SHP77 (cell line): ENCODE measurements at regions not wholly inside any gene's neighbourhood (a gene's known extent, or its start where the extent isn't known, plus 50 kb on each side); places are given as distances from the start of the nearest gene placed in this dataset.
A peak's percentile ranks its signal among the peaks of the same experiment; 100 is the strongest.

ENCODE experiments used
- DNase-seq, 2 experiments: peaks; one replicate each; lab custom pipeline; 2025; lab: John Stamatoyannopoulos, UW

DNA sequence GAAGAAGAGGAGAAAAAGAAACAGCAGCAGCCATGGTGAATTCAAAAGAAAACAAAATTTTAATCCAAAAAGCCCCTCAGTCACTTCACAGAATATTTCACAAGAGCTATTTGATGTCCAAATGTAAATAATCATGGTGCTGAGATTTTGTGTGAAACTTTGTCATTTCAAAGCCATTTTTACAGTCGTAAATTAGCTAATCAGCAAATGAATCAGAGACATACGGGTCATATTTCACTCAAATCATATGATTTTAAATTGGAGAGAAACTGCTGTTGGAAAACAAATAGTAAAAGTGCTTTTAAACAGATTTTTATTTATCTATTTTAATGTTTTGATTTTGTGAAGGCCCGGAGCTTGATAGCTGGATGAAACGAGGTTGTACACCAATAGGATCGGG is 101.4 kb upstream of the SMIM23 start:
- DNase-seq: no peak

DNA sequence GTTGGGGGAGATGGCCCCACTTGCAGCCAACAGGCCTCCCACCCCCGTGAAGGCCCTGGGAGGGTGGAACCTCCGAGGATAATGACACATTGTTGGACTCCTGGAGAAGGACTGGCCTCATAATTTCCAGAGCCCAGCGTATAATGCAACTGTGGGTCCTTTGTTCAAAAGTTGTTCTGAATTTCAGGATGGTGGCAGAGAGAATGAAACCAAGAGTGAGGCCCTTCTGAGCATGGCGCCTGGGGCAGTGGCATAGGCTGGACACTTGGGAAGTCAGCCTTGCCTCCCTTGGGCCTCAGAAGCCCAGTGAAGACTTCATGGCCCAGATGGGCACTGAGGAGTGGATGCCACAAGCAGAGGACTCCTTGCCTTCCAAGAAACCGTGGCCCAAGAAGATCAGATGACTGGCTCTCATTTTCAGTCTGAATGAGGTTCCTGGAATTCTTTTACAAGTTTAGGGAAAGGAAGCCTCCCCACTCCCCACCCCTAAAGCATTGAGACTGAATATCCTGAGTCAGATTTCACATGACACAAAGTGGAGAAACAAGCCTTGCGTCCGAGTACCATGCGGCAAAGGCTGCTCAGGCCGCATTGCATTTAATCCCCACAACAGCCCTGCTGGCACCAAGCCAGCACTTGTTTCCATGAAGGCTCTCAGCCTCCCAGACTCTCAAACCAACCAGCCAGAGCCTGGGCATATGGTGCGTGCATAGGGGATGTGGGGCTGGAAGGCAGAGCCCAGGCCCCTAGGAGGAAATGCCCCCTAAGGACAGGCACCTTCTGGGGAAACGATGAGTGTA is 96.7 kb upstream of the SMIM23 start:
- peak; percentile 32 to 49 for DNase-seq

DNA sequence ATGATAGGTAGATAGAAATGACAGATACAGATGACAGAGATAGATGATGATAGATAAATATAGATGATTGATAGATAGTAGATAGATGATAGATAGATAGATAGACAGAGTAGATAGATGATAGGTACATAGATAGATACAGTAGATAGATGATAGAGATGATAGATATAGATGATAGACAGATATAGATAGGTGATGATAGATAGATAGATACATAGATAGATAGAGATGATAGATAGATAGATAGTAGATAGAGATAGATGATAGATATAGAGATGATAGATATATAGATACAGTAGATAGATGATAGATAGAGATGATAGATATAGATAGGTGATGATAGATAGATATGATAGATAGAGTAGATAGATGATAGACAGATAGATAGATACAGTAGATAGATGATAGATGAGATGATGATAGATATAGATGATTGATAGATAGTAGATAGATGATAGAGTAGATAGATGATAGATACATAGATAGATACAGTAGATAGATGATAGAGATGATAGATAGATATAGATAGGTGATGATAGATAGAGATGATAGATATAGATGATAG is 95.7 kb upstream of the SMIM23 start:
- DNase-seq: no peak

DNA sequence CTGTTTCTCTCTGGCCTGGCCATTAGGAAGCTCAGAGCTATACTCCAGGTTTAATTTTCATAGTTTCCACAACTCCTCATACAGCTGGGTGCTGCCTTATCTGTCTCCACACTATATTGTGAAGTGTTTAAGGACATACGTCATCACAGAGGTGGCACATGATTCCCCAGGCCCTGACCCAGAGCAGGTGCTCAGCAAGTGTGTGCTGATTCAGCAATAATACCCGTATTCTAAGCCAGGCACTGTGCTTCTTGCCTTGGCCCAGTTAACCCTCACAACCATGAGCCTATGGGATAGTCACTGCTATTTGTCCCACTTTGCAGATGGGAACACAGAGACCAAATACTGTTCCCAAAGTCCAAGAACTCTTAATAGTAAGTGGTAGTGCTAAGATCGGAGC is 93.5 kb upstream of the SMIM23 start:
- no peak for DNase-seq

DNA sequence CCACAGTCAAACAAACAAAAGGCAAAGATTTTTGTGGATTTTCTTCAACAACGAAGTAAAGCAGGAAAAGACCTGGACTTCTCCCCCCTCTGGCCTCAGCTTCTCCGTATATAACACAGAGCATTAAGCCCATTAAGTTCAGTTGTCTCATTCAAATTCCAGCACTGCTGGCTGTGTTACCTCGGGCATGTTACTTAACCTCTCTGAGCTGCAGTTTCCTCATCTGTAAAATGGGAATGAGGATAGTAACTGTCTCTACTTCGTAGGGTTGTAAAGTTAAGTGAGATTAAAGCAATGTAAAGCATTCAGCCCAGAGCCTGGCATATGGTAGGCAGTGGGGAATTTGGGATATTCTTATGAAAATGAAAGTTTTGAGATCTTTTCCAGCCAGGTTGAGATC is 92.7 kb upstream of the SMIM23 start:
- no peak for DNase-seq

DNA sequence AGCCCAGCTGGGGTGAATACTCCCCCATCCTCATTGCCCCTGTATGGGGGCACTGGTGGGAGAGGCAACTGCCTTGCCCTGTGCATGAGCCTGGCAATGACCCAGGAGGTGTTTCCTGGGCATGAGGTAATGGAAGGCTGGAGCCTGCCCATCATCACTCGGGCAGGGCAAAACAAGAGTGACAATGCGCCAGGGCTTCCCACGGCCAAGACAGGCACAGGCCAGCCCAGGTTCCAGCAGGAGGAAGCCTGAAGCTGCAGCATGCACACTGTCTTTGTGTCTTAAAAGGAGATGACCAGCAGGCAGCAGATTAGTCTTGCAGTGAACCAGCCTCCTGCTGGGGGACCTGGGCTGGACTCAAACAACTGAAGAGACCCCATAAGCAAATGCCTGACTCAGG is 92.2 kb upstream of the SMIM23 start:
- no peak for DNase-seq

DNA sequence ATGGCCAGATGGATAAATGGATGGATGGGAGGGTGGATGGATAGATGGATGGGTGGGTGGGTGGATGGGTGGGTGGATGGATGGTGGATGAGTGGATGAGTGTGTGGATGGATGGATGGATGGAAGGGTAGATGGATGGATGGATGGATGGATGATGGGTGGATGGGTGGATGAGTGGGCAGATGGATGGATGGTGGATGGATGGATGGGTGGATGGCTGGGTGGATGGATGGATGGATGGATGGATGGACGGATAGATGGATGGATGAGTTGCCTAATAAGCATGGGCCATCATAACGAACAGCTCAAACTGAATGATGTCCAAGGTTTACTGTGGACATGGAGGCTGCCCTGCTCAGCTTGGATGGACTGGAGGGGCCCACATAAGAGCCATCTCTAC is 89.8 kb upstream of the SMIM23 start:
- DNase-seq: no peak

DNA sequence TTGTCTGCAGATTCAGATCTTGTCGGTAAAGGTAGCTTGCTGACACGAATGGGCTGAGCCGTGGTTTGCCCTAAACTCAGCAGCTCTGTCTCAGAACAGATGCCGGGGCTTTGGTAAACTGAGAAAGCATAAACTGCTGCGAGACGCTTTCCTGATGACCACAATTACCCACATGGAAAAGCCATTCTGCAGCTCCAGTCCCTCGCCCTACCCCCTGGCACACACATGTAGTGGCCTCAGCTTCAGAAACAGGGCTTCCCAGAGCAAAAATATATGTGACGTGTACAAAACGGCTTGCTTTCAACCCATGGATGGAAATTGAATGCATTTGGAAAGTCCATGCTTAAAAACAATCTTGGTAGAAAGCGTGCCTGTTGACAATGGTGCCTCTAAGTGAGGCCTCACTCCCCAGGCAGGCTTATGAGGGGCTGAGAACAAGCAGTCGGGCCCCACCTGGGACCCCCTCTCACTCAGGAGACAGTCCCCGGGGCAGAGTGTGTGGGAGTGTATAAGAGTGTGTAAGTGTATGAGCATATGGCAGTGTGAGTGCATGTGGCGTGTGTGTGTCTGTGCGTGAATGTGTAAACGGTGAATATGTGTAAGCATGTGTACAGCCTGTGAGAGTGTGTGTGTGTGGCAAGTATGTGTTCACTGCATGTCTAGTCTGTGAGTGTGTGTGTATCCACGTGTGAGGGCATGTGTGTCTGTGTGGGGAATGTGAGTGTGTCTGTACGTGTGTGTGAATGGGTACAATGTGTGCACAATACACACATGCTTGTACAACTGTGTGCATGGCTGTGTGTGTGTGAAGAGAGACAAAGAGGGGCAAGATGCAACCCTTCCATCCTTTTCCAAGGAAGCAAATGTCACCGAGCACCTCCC is 88.2 kb upstream of the SMIM23 start:
- no peak for DNase-seq

DNA sequence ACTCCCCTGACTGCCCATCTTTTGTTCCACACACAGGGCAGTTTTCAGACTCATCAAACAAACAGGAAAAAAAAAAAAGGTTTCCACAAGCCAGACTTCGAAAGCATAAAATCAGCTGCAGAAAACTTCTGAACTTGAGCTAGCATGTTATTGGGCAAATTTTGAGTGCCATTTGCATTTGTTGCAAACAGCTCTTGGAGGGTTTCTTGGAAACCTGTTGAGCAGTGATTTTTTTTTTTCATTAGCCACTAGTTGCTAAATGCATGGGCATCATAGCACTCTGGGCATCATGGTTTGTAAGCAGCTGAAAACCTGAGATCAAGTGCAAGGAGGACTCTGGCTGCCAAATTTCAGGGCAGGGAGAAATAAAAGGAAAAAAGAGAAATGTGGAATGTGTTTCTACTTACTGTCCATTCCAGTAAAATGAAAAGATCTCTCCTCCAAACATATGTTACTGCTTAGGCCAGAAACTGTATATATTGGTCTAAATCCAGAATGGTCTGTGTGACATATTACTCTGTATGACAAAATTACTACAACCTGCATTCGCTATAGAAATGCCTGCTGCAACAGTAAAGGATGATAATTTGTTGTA is 85.2 kb upstream of the SMIM23 start:
- no peak for DNase-seq

DNA sequence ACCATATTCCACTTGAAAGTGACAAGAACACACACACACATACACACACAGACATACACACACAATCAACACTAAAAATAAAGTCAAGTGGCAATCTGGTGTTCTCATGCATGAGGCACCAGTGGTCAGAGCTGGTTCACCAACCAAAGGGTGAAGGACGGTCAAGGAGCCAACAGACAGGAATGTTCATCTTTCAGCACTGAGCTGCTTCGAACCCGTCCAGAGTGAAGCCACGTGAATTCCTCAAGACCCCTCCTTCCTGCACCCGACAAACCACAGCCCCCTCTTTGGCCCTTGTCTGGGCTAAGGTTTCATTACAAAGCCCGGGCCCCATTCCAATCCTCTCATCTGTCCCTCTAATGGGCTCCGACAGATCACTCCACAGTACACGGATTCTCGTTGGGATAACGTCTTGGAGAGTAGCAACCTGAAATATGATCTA is 84.5 kb upstream of the SMIM23 start:
- no peak for DNase-seq

DNA sequence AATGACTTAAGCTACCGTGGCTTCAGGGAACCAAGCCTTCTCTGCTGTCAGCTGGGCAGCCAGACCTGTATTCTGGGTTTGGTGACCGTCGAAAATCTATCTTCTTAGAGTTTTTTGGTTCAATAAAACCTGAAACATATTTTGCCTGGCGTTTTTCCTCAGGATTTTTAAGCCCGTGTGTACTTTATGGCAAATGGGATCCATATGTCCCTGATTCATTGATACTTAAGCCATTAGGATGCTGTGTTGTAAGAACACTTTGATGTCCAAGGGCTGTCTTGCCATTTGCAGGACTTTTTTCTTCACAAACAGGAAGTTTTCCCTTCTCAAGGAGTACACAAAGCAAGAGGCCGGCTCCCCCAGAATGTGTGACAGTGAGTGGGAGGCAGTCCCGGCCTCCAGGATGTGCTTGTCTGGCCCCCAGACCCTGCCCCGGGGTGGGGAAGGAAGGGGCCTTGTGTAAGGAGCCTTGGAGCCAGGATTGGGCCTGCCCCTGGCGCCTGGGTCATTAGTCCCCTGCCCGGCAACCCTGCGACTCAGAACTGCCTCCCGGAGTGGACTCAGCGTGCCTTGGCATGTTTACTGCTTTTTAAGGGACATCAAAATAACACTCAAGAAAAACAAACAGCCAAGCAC is 83.4 kb upstream of the SMIM23 start:
- no peak for DNase-seq

DNA sequence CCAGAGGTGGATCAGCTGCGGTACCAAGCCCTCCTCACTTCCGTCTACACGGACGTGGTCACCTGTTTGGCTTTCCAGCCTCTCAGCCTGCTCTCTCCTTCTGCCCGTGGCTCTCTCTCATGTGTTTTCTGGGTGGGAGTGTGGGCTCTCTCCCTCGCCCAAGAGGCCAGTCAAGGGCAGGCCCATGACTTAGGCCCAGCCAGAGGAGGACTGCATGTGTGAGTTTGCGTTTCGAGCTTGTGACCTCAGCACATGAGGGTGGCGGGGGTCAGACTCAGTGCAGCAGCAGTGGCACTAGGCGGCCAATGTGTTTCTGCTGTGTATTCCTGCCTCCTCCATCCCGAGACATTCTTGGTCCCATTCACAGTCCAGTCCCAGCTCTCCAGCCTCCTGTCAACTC is 82.5 kb upstream of the SMIM23 start:
- no peak for DNase-seq

DNA sequence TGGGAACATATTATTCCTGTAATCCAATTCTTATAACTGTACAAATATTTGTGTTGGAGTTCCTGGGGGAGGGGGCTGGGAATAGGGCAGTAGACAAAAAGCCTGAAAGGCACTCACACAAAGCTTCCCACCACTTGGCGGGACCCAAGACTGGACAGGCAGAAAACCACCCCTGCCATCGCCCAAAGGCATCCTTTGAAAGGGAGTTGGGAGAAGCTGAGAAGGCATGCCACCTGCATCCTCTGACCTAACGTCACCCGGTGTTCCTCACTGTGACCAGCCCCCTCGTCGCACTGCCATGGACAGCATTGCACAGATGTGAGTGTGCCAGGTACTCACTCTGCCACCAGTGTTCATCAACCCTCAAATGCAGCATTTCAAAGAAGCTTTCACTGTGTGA is 80.6 kb upstream of the SMIM23 start:
- DNase-seq: no peak

DNA sequence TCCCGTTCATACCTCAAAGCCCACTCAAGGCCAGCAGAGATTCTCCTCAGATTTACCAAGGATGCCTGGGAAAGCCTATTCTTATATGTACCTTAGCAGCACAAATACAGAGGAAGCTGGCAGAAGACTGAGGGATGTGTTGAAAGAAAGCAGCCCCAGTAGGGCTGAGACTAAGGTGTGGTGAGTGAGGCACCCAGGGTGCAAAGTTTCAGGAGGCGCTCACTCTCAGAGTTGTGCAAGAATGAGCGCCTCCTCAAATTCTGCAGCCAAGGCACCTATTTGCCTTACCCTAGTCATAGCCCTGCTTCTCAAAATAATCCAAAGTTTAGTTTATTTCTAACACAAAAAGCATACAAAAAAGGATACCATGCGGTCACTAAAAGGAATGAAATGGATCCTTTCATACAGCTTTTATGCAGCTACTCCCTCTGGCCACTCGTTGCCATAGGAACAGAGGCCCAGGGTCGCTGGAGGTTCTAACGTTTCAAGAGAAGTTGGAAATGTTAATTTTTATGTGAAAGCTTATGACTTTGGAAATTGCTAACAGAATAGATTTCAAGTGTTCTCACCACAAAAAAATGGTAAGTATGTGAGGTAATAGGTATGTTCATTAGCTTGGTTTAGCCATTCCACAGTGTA is 79.7 kb upstream of the SMIM23 start:
- no peak for DNase-seq

DNA sequence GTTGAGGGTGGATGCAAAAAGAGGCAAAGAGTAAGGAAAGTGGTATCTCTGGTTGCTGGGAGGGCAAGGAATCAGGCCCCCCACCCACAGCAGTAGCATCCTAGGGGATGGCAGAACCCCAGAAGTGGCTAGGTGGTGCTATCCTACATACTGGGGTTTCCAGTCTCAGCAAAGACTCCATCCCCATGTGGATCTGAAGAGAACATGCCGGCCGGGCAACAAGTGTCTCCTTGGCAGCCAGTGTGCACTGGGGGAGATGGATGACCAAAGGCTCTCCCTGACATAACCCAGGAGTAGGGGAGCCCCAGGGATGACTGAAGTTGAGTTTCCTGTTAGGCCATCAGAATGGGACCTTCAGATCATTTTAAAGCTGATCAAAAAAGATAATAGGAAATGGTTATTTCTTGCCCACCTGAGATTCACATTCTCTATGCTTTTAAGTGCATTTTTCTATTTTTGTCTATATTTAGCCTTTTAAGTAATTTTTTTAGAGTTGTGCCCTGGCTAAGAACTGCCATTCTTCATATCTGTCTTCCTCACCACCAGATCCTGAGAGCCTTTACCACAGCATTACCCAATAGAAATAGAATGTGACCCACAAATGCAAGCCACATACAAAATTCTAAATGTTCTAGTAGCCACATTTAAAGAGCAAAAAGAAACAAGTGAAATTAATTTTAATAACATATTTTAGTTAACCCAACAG is 78.7 kb upstream of the SMIM23 start:
- no peak for DNase-seq

DNA sequence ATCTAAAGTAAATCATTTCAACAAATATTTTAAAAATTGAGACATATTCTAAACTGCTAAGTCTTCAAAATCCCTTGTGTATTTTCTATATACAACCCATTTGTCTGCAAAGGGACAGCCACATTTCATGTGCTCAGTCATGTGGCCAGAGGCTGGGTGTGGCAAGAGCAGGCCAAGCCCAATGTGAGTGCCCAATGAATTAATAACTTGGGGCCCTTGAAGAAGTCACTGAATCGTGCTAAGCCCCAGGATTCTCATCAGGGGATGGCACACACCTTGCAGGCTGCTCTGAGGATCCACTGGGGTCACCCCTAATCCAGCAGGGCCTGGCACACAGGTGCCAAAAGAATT is 78.2 kb upstream of the SMIM23 start:
- no peak for DNase-seq

DNA sequence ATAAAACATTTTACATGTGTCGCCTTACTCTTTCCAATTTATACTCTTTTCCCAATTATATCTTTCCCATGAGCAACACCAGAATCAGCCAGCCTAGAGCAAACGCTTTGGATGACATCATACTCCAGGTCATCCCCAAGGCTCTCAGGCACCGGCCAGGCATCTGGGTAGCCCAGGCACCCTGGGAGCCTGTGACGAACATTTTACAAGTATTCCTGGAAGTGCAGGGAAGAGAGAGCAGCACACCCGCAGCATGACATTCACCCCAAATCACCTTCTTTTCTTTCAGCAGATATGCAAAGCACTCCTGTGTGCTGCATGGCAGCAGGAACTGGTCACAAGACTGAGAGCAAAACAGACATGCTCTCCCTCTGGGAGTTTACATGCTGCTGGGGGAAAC is 75.7 kb upstream of the SMIM23 start:
- DNase-seq: no peak

DNA sequence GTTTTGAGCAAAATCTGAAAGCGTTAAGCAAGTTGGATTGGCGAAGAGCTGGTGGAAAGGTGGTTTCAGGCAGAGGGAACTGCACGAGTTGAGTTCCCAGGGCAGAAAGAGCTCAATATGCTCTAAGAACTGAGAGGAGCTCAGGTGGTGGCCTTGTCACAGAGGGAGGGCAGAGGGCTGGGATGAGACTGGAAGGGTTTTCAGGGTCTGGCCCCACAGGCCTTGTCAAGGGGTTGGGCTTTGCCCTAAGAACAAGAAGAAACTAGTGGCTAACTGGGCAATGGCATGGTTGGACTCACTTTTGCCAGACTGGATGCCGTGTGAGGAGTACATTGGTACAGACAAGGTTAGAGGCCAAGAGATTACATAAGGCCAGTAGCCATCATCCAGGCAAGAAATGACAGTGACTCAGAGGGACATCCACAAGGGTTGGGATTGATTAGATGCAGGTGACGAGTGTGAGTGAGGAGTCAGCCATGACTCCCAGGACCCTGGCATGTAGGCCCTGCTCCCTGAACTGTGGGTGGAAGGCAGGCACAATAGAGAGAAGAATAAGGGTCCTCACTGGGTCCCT is 75.1 kb upstream of the SMIM23 start:
- DNase-seq: no peak

DNA sequence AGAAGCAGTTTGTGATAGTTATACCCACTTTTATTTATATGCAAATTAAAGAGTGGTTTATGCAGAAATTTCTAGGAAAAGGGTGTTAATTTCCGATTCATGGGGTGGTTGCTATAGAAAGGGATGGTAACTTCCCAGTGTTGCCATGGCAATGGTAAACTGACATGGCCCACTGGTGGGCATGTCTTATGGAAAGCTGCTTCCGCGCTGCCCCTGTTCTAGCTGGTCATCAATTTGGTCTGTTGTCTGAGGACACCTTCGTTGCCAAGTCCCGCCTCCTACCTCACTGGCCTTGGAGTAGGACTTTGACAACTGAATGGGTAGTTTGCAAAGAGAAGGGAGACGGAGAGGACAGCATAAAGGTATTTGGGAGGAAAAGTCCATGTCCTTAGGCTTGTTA is 74.0 kb upstream of the SMIM23 start:
- DNase-seq: no peak

DNA sequence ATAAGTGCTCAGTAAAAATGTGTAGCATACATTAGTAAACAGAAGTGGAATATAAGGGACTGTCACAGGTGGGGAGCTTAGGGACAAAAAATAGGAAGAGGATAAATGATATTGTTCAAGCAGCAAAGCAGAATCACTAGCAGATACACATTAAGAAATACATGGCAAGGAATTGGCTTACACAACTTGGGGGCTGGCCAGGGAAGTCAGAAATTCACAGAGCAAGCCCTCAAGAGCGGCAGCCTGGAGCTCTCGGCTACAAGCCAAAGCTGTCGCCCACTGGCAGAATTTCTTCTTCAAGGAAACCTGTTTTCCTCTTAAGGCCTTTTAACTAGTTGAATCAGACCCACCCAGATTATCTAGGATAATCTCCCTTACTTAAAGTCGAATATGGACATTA is 73.0 kb upstream of the SMIM23 start:
- DNase-seq: no peak

DNA sequence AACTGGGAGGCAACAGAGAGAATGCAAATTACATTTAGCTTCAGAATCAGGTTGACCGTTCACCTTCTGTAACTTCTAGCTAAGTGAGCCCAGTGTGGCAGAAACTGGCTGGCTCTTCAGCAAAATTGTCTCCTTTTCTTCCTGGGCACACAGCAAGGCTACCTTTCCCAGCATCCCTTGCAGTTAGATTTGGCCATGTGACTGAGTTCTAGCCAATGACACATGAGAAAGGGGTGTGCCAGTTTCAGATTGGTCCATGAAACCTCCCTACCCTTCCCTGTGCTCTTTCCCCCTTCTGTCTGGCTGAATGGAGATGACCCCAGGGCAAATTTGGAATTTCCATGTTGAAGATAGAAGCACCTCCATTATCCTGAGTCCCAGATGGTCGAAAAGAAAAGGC is 72.5 kb upstream of the SMIM23 start:
- no peak for DNase-seq
